COLO668 (cell line): ENCODE measurements at regions not wholly inside any gene's neighbourhood (a gene's known extent, or its start where the extent isn't known, plus 50 kb on each side); places are given as distances from the start of the nearest gene placed in this dataset.
"Not testable (repeated sequence)": the region's sequence is repeated elsewhere in the genome, so short reads cannot be mapped to it uniquely, and the experiment has no call there.

Experiments used
- DNase-seq: peaks from one replicate; lab custom pipeline; 2025; ENCODE audit not compliant: unreplicated experiment; lab: John Stamatoyannopoulos, UW

DNA sequence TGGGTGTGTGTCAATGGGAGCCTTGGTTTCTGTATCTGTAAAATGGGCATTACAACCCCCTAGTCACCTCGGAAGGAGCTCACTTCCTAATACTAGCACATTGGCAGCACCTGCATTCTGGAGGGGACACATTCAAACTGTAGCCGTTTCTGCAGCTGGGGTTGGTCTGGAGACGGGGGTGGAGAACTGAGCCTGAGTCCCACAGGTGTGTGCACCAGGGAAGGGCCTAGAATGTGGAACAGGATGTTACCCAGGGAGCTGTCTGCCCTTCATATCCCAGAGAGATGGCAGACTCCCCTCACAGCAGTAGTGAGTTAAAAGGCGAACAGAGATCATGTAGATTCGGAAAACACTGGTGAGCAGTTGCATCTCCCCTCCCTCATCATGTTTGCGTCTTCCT, 272.8 kb upstream of the ZNF32 start:
- DNase-seq: no peak

DNA sequence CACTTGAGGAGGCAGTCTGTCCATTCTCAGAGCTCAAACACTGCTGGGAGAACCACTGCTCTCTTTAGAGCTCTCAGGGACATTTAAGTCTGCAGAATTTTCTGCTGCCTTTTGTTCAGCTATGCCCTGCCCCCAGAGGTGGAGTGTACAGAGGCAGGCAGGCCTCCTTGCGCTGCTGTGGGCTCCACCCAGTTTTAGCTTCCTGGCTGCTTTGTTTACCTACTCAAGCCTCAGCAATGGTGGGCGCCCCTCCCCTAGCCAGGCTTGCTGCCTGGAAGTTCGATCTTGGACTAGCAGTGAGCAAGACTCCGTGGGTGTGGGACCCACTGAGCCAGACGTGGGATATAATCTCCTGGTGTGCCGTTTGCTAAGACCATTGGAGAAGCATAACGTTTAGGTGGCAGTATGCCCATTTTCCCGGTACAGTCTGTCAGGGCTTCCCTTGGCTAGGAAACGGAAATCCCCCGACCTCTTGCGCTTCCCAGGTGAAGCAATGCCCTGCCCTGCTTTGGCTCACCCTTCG, 271.6 kb upstream of the ZNF32 start:
- not testable (repeated sequence) for DNase-seq

DNA sequence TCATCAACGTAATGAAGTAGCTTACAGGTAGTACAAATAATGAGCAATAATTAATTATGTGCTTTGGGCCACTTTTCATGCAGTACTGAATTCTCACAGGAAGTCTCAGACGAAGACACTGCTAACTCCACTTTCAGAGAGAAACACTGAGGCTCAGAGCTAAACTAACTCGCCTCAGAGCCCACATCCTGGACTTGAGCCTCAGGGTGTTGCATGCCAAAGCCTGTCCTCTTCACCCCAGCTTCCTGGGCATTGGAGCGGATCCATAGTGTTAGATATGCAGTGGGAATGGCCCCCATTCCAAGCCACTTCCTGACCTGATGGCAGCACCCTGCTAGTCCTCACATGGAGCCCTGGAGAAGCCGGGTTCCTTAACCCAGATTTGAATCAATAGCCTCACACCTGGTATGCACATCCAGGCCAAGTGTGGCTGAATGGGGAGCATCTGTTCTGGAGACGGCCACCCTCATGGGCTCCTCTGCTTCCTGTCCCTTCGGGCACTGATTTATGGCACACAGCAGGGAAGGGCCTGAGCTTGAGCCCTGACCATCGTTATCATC, 265.1 kb upstream of the ZNF32 start:
- DNase-seq: no peak

DNA sequence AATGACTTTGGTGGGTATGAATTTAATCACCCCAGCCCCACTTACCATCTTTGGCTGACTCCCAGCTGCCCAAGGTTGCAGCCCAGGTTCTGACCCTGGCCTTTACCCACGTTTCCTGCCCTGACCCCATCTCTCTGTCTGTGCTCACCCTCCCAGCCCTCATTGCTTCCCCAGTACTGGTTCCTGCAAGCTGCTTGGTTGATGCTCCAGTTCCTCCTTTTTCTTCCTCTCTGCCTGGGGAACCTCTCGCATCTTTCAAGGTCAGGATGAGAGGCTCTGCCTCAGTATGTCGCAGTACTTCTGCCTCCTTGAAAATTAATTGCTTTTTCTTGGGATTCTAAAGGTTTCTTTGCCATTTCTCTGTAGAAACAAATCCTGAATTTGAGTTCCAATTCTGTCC, 263.8 kb upstream of the ZNF32 start:
- DNase-seq: no peak

DNA sequence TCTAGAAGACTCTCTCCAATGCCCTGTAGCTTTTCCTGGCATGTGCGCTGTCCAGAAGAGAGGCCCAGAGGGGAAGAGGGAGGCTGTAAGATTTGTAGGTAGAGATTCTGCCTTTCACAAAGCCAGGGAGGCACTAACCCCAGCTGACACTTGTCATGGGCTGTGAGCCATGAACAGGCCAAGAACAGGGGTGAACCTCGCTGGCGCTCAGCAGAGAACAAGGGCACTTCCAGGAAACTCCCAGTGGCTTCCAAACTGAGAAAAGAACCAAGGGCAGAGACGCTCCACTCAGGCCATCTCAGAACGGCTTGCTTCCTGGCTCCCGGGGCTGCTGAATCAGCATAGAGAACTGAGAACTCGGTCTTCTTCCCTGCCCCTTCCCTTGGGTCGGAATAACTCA, 257.8 kb upstream of the ZNF32 start:
- DNase-seq: no peak

DNA sequence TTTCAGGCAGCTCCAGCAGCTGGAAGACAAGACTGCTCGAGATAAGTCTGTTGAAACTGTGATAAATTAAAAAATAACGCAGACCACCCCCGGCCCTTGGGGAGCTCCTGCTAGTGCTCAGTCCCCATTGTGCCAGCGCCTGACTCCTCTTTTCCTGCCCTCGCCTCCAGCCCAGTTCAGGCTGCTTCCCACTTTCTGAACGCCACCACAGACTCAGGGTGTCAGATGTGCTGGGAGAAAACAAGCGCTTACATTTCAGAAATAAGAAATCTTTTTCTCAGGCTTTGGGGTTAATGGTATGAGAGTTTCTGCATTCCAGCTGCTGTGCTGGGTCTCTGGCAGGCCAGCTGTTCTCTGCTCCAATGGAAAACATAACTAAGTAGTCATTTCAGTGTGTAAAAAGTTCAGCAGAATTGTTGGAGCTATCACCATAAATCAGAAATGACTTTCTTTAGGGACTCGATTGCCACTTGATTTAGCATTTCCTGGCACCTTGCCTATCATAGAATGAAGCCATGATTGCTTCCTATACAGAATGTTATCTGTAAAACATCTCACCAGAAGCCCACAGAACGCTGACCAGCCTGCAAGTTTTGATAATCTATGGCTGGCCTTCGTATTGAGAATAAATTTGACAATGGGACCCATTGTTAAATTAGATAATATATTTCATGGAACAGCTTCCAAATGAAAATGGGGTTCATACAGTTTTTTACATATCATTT, 257.0 kb upstream of the ZNF32 start:
- DNase-seq: no peak

DNA sequence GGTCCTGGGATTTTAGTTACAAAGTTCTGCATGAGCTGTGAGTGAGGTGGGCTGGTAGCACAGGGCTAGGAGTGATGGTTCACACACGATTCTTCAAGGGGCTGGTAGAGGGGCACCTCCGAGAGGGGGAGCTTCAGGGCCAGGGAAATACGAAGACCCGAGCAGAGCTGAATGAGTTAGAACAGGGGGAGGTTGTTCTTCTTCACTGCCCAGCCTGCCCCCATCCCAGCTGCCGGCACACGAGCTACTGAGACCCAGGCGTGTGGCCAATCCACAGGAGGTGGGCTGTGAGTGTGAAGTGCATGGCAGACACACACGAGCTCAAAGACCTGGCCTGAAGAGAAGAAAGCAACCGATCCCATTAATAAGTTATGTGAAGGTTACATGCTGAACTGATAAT, 256.2 kb upstream of the ZNF32 start:
- DNase-seq: no peak

DNA sequence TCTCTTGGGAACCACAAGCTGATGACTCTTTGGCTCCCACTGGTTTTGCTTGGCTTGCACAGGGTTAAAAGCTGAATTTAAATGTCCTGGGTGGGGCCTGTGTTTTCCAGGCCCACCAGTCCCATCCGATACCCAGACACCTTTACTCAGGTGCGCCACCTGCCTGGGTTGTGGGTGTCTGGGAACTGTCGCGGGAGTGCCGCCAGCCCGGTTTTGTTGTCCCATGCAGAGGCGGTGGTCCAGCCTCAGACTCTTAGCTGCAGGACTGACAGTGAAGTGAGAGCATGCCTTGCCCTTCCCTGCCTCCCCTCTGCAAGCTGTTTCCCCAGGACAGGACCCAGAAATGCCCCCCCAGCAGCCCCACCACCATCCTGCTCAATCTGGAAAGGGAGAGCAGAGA, 255.6 kb upstream of the ZNF32 start:
- DNase-seq: no peak

DNA sequence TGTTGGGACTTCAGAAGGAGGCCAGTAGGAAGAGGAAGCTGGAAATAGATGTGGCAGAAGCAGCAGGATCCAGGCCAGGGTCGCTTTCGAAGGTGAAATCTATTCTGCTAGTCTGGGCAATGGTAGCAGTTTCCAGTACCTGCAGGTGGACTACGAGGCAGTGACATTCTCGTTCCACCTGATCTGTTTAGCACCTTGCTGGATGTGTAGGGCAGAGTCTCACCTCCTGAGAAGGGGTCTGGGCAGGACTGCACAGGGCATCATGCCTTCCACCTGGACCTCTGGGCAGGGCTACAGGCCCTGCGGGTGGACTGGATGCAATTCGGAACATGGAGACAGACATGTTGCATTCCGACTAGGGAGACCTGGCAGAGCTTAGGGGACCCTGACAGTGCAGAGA, 254.8 kb upstream of the ZNF32 start:
- no peak for DNase-seq

DNA sequence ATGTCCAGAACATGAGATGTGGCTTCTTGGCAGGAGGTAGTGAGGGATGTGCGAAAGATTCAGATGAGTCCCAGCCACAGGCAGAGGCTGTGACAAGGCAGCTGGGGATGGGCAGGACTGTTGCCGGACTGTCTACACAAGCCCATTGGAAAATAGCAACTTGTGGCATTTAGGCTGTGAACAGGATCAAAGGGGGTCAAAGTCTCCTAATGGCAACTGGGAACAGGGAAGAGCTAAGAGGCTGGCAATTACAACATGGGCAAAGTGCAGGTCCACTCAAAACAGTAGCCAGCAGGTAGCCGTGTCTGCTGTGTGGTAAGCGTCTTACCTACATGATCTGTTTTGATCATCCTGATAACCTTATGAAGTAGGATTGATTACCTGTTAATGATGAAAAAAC, 254.2 kb upstream of the ZNF32 start:
- DNase-seq: no peak

DNA sequence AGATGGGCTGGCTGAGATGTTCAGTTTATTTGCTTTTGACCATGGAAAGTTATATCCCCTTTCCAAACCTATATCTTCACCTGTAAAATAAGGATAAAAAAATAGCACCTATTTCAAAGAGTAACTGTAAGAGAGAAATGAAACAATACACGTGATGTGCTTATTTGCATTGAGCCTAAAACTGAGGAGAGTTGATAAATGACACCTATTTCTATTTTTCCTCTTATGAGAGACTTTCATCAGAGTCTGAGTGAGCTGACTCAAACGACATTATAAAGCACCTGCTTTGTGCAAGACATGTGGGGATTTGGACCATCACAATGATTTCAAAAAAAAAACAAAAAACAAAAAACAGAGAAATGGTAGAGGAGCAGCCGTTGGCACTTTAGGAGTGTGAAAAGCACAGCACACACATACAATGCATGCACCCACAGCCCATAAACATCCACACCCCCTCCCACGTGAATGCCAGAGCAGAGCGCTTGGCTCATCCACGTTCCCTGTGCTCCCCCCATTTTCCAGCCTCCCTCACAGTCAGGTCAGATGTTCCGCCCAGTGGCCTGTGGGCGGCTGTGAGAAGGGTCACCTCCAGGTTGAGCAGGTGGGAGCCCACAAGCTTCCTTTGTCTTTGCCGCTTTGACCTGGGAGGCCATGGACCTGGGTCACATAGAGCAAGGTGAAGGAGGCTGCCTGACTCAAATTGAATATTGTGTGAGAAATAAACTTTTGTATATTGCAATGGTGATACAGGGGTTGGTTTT, 253.2 kb upstream of the ZNF32 start:
- no peak for DNase-seq

DNA sequence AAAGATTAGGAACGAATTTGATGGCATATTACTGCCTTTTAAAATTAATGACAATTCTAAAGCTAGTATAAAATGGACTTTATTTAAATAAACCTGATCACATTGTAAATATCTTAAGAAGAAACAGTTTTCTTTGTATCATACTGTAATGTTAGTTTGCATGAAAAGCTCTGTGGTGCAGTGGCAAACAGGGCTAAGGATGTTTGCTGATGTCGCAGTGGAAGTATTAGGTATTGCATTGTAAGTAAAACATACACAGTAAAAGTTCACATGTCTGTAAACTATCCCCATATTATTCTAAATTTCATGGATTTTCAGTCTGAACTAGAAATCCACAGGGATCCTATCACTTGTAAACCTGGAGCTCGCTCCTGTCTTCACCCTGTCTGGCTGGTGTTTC, 252.6 kb upstream of the ZNF32 start:
- DNase-seq: no peak

DNA sequence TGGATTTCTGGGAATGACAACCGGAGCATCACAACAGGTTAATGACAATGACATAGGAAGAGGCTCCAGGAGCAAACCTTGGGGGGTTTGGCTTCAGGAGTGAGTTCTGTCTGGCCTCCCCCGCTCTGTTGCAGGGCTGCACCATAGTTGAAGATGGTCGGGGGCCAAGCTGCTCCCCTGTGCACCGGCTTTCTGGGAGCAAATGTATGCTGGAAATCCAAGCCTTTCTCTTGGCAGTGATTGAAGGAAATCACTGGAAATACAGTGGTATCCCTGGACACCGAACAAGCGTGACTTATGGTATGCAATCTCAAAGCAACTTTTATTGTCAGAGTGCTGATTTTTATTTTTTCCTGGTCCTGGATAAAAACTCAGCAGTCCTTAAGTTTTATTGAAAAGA, 251.9 kb upstream of the ZNF32 start:
- no peak for DNase-seq

DNA sequence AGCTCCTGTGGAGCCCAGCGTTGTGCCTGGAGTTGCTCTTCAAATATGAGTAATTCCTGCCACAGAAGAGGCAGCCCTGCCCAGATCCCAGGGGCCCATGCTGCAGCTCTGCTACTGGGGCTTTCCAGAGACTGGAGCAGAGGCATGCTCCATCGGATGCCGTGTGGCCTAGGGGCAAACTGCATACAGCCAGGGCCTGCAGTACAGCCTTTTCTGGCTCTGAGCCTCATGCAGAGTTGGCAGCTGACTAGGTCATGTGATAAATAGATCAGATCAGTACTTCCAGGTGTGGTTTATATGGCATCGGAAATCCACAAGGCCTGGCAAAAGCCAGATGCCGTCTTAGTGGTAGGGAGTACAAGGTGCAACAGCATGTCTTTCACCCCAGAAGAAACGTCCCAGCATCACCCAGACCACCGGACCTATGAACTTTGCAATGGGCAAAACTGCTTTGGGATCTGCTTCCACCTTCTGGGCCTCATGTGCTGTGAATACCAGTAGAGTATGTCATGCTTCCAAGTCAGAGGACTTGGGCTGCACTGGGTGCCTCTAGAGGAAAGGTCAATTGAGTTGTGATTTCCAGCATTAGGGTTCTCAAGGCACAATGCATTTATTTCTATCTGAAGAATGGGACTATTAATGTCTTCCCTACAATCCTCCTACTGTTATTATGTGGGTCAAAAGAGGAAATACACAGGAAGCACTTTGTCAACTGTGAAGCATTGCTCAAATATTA, 250.7 kb upstream of the ZNF32 start:
- no peak for DNase-seq

DNA sequence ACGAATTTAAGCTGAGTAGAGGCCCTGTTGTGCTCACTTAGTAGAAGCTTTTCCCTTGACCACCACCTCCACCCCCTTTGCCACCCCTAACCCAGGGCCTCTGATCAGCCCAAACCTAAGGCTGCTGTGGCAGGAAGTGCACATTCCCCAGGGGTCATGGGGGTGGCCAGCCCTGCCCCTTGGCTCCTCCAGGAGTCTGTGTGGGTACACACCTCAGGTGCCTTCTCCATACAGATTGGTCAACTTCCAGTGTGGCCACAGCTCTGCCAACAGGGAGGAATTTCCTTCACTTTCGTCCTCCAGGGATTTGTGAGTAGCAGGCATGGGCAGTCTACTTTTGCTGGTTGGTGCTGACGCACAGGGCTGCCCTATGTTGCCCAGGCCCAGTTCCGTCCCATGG, 249.9 kb upstream of the ZNF32 start:
- no peak for DNase-seq

DNA sequence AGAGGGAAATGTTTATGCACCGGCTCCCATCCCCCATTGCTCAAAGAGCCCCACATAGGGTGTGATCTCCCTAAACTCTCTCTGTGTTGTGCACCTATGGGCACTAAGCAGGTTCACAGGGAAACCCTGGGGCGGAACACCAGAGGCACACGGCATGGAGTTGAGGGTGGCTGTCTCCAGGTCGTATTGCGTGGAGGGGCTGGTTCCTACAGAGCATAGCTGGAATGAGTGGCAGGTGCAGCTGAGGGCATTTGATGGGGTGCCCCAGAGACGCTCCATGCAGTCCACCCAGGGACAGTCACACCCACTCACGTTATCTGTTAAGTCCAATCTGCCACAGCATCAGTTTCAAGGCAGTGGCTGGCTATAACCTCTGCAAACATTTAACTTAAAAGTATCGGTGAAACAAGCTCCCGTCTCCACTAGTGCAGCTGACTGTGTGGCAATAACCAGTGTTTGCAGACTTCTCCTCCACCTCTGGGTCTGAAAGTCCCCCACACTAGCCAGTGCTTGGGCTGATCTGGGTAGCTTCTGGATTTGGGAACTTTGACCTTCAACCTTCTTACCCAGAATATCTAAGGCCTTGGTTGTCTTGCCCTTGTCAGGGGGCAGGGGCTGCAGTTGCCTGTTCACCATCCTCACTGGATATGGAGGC, 249.2 kb upstream of the ZNF32 start:
- no peak for DNase-seq

DNA sequence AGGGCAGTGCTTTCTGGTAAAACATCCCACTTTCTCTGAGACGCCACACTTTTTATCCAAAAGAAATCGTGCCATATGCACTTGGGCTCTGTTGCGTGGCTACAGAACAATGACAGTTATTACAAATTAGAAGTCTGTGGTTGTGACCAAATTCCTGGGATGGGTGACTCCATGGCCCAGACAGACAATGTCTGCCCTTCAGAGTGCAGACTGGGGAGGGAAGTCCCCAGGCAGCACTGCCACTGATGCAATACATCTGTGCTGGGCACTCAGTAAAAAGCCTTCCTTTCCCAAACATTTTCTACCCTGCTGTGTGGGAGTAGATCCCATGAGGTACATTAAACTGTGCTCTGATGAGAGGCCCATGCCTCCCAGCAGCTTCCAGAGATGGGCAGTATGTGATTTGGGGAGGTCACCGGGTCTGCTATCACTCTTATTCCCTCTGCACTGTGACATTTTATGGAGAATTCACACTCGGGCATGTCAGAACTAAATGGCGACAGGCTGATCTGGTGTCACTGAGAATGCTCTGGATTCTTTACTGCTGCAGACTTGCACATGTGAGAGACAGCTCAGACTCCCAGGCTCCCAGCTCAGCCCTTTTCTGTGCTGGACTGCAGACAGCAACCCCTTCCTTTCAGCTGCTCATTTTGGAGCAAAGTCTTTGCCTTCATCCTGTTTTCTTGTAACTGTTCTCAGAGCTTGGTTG, 243.5 kb upstream of the ZNF32 start:
- DNase-seq: no peak

DNA sequence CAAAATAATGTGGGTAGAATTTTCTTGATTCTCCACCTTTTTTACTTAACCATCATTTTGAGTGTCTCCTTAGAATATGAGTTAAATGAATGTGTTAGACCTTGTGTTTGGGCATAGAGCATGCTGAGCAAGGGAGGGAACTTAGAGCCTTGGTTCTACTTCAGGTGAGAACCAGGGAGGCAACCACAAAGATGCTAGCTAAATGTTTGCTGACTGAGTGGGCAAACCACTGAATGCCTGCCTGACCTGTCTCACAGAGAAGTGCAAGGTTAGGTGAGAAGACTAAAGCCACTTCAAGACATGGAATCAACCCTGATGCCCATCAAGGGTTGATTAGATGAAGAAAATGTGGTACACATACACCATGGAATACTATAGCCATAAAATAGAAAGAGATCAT, 242.6 kb upstream of the ZNF32 start:
- DNase-seq: no peak

DNA sequence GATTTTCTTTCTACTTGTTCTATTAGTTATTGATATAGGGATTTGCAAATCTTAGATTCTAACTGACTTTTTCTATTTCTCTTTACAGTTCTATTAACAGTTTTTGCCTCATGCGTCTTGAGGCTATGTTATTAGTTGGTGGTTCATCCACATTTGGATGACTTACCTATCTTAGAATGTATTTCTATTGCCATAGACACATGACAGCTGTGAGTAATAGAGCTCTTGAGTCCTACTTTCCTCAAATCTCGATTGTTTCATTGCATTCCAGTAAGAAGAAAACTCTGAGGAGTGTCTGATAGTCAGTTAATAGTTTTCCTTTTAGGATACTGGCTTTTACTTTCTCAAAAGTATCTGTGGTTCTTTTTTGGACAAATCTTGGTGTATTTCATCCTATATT, 241.4 kb upstream of the ZNF32 start:
- no peak for DNase-seq

DNA sequence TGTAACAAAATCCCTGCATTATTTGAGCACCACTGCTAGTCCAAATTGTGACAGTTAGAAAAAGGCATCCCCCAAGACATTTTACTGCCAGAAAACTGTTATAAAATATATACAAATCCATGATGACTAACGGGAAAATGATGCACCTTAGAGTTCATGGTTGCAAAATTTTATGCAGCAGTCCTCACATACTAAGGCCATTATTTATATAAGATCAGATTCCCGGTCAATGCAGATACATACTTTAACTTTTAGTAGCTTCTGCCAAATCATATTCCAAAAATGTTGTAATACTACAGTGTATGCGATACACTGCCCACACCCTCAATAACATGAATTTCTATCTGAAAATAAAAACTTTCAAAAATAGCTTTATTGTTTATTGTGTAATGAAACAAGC, 239.9 kb upstream of the ZNF32 start:
- DNase-seq: no peak
